Transverse colon (tissue), 4 donors: ENCODE measurements at regions not wholly inside any gene's neighbourhood (a gene's known extent, or its start where the extent isn't known, plus 50 kb on each side); places are given as distances from the start of the nearest gene placed in this dataset.

ENCODE experiments used
- POLR2A ChIP-seq: fragments of 450-650 bp; IDR thresholded peaks from one replicate; pipeline ENCODE4 v1.6.1; 2016; ENCODE audit warnings: antibody characterized with exemption, mild to moderate bottlenecking, moderate library complexity
- POLR2AphosphoS5 ChIP-seq, 3 donors: sonication (generic); formaldehyde crosslinking; IDR thresholded peaks; one replicate each; pipeline ENCODE4 v1.6.1; 2016; ENCODE audit warnings: antibody characterized with exemption in 3 of 3
- TF ChIP-seq, protein P1 (sequence below), 5 experiments: fragments of 200-600 bp in 3 of 5; fragments of 450-650 bp in 2 of 5; sonication (generic) in 3 of 5; IDR thresholded peaks; 1 replicate in 2 of 5; 2 replicates in 3 of 5; pipeline ENCODE4 v1.5.1; 2016 to 2017; ENCODE audit warnings: antibody characterized with exemption in 5 of 5, inconsistent platforms in 3 of 5, mild to moderate bottlenecking in 2 of 5, moderate library complexity in 1 of 5

DNA sequence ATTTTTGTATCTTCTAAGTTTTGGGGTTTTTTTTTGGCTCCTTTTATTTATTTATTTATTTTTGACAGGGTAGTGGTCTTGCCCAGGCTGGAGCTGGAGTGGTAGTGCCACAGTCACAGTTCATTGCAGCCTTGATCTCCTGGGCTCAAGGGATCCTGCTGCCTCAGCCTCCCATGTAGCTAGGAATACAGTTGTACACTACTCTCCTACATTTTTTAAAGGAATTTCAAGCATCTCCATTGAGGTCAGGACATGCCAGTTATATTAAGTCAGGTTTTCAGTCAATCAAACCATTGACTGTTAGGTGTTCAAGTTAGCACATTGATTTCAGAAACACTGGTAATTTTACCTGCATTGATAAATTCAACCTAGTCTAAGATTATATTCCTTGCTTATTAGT lies 480.5 kb upstream of the SPRY2 start:
- TF ChIP-seq, protein P1, sequence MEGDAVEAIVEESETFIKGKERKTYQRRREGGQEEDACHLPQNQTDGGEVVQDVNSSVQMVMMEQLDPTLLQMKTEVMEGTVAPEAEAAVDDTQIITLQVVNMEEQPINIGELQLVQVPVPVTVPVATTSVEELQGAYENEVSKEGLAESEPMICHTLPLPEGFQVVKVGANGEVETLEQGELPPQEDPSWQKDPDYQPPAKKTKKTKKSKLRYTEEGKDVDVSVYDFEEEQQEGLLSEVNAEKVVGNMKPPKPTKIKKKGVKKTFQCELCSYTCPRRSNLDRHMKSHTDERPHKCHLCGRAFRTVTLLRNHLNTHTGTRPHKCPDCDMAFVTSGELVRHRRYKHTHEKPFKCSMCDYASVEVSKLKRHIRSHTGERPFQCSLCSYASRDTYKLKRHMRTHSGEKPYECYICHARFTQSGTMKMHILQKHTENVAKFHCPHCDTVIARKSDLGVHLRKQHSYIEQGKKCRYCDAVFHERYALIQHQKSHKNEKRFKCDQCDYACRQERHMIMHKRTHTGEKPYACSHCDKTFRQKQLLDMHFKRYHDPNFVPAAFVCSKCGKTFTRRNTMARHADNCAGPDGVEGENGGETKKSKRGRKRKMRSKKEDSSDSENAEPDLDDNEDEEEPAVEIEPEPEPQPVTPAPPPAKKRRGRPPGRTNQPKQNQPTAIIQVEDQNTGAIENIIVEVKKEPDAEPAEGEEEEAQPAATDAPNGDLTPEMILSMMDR (IDR thresholded peaks at IDR 0.05) = no peak
- TF ChIP-seq POLR2A (no peak), POLR2AphosphoS5 (IDR thresholded peaks at IDR 0.05) (no peak)
